CD14-positive monocyte (primary cell): ENCODE measurements at regions not wholly inside any gene's neighbourhood (a gene's known extent, or its start where the extent isn't known, plus 50 kb on each side); places are given as distances from the start of the nearest gene placed in this dataset.

Experiments used
- DNase-seq, 3 donors: peaks; one replicate each; pipeline ENCODE4 v3.0.0-alpha.2; 2011 to 2022
- H2AFZ ChIP-seq: 2 replicates; pipeline ENCODE4 v1.6.0; 2012; ENCODE audit warnings: mild to moderate bottlenecking, low read depth, low read length, inconsistent platforms; ENCODE audit not compliant: insufficient read depth, poor library complexity, severe bottlenecking
- H3K27ac ChIP-seq, 2 donors: 1 replicate in 1 of 2; 2 replicates in 1 of 2; pipeline ENCODE4 v1.5.1; 2012 to 2013; ENCODE audit warnings: low read length in 2 of 2, control low read depth in 1 of 2, inconsistent platforms in 1 of 2, low read depth in 1 of 2, mild to moderate bottlenecking in 1 of 2
- H3K27me3 ChIP-seq, 2 donors: one replicate each; pipeline versions ENCODE4 v1.6.0 to v1.6.1; 2011 to 2013; ENCODE audit warnings: low read length in 2 of 2; ENCODE audit not compliant: control insufficient read depth in 2 of 2, insufficient read depth in 2 of 2
- H3K36me3 ChIP-seq, 2 donors: replicated peaks in 1 of 2; 1 replicate in 1 of 2; 2 replicates in 1 of 2; pipeline versions ENCODE4 v1.5.1 to v1.6.1; 2012 to 2013; ENCODE audit warnings: low read length in 2 of 2, control low read depth in 1 of 2, inconsistent platforms in 1 of 2, mild to moderate bottlenecking in 1 of 2; ENCODE audit not compliant: insufficient read depth in 2 of 2, control insufficient read depth in 1 of 2
- H3K4me1 ChIP-seq, 2 donors: 1 replicate in 1 of 2; 2 replicates in 1 of 2; pipeline versions ENCODE4 v1.5.1 to v1.6.1; 2012 to 2013; ENCODE audit warnings: low read length in 2 of 2, control low read depth in 1 of 2, inconsistent platforms in 1 of 2, mild to moderate bottlenecking in 1 of 2, moderate library complexity in 1 of 2; ENCODE audit not compliant: insufficient read depth in 2 of 2, control insufficient read depth in 1 of 2
- H3K4me2 ChIP-seq: replicated peaks from 2 replicates; pipeline ENCODE3; 2012; ENCODE audit warnings: low read length, moderate library complexity, mild to moderate bottlenecking; ENCODE audit not compliant: poor library complexity, severe bottlenecking; ENCODE audit errors: extremely low read depth
- H3K4me3 ChIP-seq, 3 experiments: fragments of 200-600 bp in 1 of 3; sonication (generic) in 1 of 3; replicated peaks in 1 of 3; 1 replicate in 2 of 3; 2 replicates in 1 of 3; pipeline ENCODE4 v1.5.1; 2011 to 2013; ENCODE audit warnings: low read length in 3 of 3, mild to moderate bottlenecking in 3 of 3, control low read depth in 2 of 3, low read depth in 2 of 3, inconsistent platforms in 1 of 3, moderate library complexity in 1 of 3
- H3K79me2 ChIP-seq: 2 replicates; pipeline ENCODE4 v1.6.0; 2012; ENCODE audit warnings: mild to moderate bottlenecking, control low read depth, inconsistent platforms, low read length, moderate library complexity; ENCODE audit not compliant: insufficient read depth
- H3K9ac ChIP-seq: 2 replicates; pipeline ENCODE4 v1.6.0; 2017; ENCODE audit warnings: low read length, mild to moderate bottlenecking; ENCODE audit not compliant: insufficient read depth, poor library complexity, severe bottlenecking
- H3K9me3 ChIP-seq, 2 donors: replicated peaks in 1 of 2; 1 replicate in 1 of 2; 2 replicates in 1 of 2; pipeline versions ENCODE4 v1.5.1 to v1.6.1; 2012 to 2013; ENCODE audit warnings: low read length in 2 of 2, control low read depth in 1 of 2; ENCODE audit not compliant: control insufficient read depth in 1 of 2, insufficient read depth in 1 of 2
- H4K20me1 ChIP-seq: 2 replicates; pipeline ENCODE4 v1.6.0; 2012; ENCODE audit warnings: mild to moderate bottlenecking, low read length, control low read depth, moderate library complexity; ENCODE audit not compliant: insufficient read depth
- H3K27ac Mint-ChIP-seq, 7 donors: one replicate each; pipeline ENCODE4 v1.8.0; 2020; ENCODE audit warnings: mild to moderate bottlenecking in 7 of 7, mixed read lengths in 7 of 7, moderate library complexity in 6 of 7, inconsistent platforms in 2 of 7
- H3K27me3 Mint-ChIP-seq, 3 donors: one replicate each; pipeline ENCODE4 v1.8.0; 2021 to 2022; ENCODE audit warnings: low read depth in 3 of 3, mild to moderate bottlenecking in 3 of 3, mixed read lengths in 3 of 3, moderate library complexity in 3 of 3, inconsistent platforms in 1 of 3
- H3K36me3 Mint-ChIP-seq, 2 donors: one replicate each; pipeline ENCODE4 v1.8.0; 2020; ENCODE audit warnings: mixed read lengths in 2 of 2, inconsistent platforms in 1 of 2, mild to moderate bottlenecking in 1 of 2
- H3K4me1 Mint-ChIP-seq: one replicate; pipeline ENCODE4 v1.8.0; 2020; ENCODE audit warnings: mild to moderate bottlenecking, mixed read lengths
- H3K4me3 Mint-ChIP-seq, 2 donors: one replicate each; pipeline ENCODE4 v1.8.0; 2020; ENCODE audit warnings: mild to moderate bottlenecking in 2 of 2, mixed read lengths in 2 of 2, moderate library complexity in 1 of 2
- H3K9me3 Mint-ChIP-seq, 7 donors: one replicate each; pipeline ENCODE4 v1.8.0; 2020 to 2022; ENCODE audit warnings: mixed read lengths in 7 of 7, mild to moderate bottlenecking in 6 of 7, moderate library complexity in 6 of 7, inconsistent platforms in 2 of 7
- intact Hi-C, 2 donors: fragments of 100-400 bp; cut with micrococcal nuclease; formaldehyde crosslinking; loops; one replicate each; pipeline versions ENCODE4 v1.15.0 to v1.15.1; 2023
- TF ChIP-seq, protein P1 (sequence below): fragments of 200-600 bp; IDR thresholded peaks from one replicate; pipeline ENCODE4 v1.8.0; 2022; ENCODE audit warnings: antibody characterized with exemption, mild to moderate bottlenecking

DNA sequence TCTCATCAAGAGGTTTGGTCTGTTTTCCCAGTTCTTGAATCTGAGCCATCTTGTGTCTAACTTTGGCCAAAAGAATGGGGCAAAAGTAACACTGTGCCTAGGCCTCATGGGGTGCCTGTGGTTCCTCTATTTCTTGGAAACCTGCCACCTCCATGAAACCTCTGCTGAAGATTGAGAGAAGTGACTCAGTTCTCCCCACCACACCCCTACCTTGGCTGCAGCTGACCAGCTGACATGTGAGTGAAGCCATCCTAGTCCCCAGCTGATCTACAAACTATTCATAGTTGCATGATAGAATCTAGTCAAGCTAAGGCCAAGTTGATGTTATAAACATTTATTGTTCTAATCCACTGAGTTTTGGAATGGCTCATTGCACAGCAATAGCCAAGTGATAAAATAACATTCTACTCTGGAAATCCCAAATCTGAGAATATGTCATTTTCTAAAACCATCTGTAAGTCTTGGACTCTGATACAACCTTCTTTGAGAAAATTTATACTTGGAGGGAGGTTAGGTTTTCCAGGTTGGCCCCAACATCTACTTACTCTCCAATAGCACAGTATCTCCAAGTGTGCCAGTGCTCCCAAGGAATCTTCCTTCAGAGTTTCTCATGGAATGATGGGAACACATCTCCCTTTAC is 107.0 kb upstream of the SMLR1 start:
- no peaks in the 10 kb centered on the region for H3K36me3 Mint-ChIP-seq
- H3K27me3 ChIP-seq, result peaks cover 0 to 4% of the 10 kb centered on the region in 2 donors
- no peak overlapping the region for H2AFZ ChIP-seq
- intact Hi-C loops, result no loop called here
- TF ChIP-seq, protein P1, sequence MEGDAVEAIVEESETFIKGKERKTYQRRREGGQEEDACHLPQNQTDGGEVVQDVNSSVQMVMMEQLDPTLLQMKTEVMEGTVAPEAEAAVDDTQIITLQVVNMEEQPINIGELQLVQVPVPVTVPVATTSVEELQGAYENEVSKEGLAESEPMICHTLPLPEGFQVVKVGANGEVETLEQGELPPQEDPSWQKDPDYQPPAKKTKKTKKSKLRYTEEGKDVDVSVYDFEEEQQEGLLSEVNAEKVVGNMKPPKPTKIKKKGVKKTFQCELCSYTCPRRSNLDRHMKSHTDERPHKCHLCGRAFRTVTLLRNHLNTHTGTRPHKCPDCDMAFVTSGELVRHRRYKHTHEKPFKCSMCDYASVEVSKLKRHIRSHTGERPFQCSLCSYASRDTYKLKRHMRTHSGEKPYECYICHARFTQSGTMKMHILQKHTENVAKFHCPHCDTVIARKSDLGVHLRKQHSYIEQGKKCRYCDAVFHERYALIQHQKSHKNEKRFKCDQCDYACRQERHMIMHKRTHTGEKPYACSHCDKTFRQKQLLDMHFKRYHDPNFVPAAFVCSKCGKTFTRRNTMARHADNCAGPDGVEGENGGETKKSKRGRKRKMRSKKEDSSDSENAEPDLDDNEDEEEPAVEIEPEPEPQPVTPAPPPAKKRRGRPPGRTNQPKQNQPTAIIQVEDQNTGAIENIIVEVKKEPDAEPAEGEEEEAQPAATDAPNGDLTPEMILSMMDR, result no peak
- no peak overlapping the region for H3K9ac ChIP-seq
- H3K27ac Mint-ChIP-seq, result no peak overlapping the region
- DNase-seq, result no peak
- peaks cover 0 to 8% (median 2%) of the 10 kb centered on the region in 7 donors for H3K9me3 Mint-ChIP-seq
- H3K9me3 ChIP-seq, result no peaks in the 10 kb centered on the region
- peaks cover 7% of the 10 kb centered on the region for H3K4me1 Mint-ChIP-seq
- H4K20me1 ChIP-seq, result no peaks in the 10 kb centered on the region
- H3K4me3 Mint-ChIP-seq, result no peak overlapping the region
- no peaks in the 10 kb centered on the region for H3K4me1 ChIP-seq
- H3K4me2 ChIP-seq, result no peak overlapping the region
- H3K4me3 ChIP-seq, result no peak overlapping the region
- peaks cover 3 to 17% (median 7%) of the 10 kb centered on the region in 3 donors for H3K27me3 Mint-ChIP-seq
- no peaks in the 10 kb centered on the region for H3K36me3 ChIP-seq
- no peak overlapping the region for H3K27ac ChIP-seq
- no peaks in the 10 kb centered on the region for H3K79me2 ChIP-seq

DNA sequence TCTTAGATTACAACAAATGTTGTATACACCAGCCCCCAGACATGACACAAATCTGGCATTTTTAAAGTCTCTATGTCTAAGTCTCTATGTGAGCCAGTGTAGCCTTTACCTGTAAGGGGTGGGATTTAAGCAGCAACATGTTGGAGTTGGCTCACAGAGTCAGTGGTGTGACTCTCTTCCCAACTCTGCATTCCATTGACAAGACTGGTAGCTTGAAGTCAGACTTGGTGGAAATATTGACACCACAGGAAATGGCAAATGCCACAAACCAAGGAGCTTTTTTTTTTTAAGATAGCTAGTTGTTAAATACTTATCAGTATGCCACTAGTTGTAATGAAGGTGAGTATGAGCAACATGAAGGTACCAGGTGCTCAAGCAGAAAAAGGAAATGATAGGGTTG is 103.1 kb upstream of the SMLR1 start:
- Histone ChIP-seq H3K4me3 (no peak overlapping the region), H3K4me1 (no peaks in the 10 kb centered on the region), H3K9me3 (no peaks in the 10 kb centered on the region), H3K36me3 (no peaks in the 10 kb centered on the region), H3K9ac (no peak overlapping the region), H3K27me3 (peaks cover 0 to 2% of the 10 kb centered on the region in 2 donors), H2AFZ (no peak overlapping the region), H3K4me2 (no peak overlapping the region), H3K27ac (no peak overlapping the region), H4K20me1 (no peaks in the 10 kb centered on the region), H3K79me2 (no peaks in the 10 kb centered on the region)
- TF ChIP-seq, protein P1, result no peak
- Mint-ChIP-seq H3K4me1 (no peaks in the 10 kb centered on the region), H3K27ac (no peak overlapping the region), H3K36me3 (no peaks in the 10 kb centered on the region), H3K27me3 (peaks cover 0 to 9% (median 8%) of the 10 kb centered on the region in 3 donors), H3K4me3 (no peak overlapping the region), H3K9me3 (peaks cover 0 to 8% (median 0%) of the 10 kb centered on the region in 7 donors)
- DNase-seq, result no peak
- intact Hi-C loops, result no loop called here
